ENCODE measurements at regions not wholly inside any gene's neighbourhood (a gene's known extent, or its start where the extent isn't known, plus 50 kb on each side); places are given as distances from the start of the nearest gene placed in this dataset.
A peak's percentile ranks its signal among the peaks of the same experiment; 100 is the strongest.

GRCh38 chr3:166013073-166013679, 176.0 kb upstream of the BCHE start:
- Histone ChIP-seq H3K4me2 (ENCODE audit: unreplicated experiment) (no peak overlapping the region), H3F3A (ENCODE audit: insufficient read depth) (no peaks in the 10 kb centered on the region), H3K9me3 (ENCODE audit: low read depth) (no peaks in the 10 kb centered on the region), H3K4me3 (no peak overlapping the region), H2AFZ (no peak overlapping the region), H4K20me1 (ENCODE audit: insufficient read depth) (no peaks in the 10 kb centered on the region), H3K27me3 (replicated peaks; ENCODE audit: insufficient read depth) (no peaks in the 10 kb centered on the region), H3K79me2 (ENCODE audit: insufficient read depth) (no peaks in the 10 kb centered on the region), H3K4me1 (ENCODE audit: insufficient read depth) (no peaks in the 10 kb centered on the region), H3K36me3 (ENCODE audit: low read depth) (no peaks in the 10 kb centered on the region), H3K27ac (no peak overlapping the region), H3K9me2 (ENCODE audit: insufficient read depth) (no peaks in the 10 kb centered on the region), H3K9ac (no peak overlapping the region)
- in situ Hi-C loops (cut with MboI) = no loop called here
- DNase-seq = peak; percentile 43
- WGBS, 2 experiments (ENCODE audit: low coverage in 1 of 2, low lambda C conversion rate in 2 of 2, missing lambda C conversion rate in 2 of 2) = 5 to 25% methylated on average over 1 of the region's 1 CpG
- no peak for TF ChIP-seq EZH2phosphoT487 (IDR thresholded peaks at IDR 0.05; ENCODE audit: insufficient read depth, low read depth)
- no peak for TF ChIP-seq EZH2 (IDR thresholded peaks at IDR 0.05; ENCODE audit: insufficient read depth, poor library complexity, severe bottlenecking)

GRCh38 chr3:166011771-166012170, 174.5 kb upstream of the BCHE start:
- Histone ChIP-seq H3K36me3 (ENCODE audit: low read depth) (no peaks in the 10 kb centered on the region), H3K4me3 (no peak overlapping the region), H3K4me2 (ENCODE audit: unreplicated experiment) (no peak overlapping the region), H3K27ac (no peak overlapping the region), H3F3A (ENCODE audit: insufficient read depth) (no peaks in the 10 kb centered on the region), H3K79me2 (ENCODE audit: insufficient read depth) (no peaks in the 10 kb centered on the region), H3K9me3 (ENCODE audit: low read depth) (no peaks in the 10 kb centered on the region), H3K27me3 (replicated peaks; ENCODE audit: insufficient read depth) (no peaks in the 10 kb centered on the region), H3K4me1 (ENCODE audit: insufficient read depth) (no peaks in the 10 kb centered on the region), H3K9me2 (ENCODE audit: insufficient read depth) (no peaks in the 10 kb centered on the region), H3K9ac (no peak overlapping the region), H4K20me1 (ENCODE audit: insufficient read depth) (no peaks in the 10 kb centered on the region), H2AFZ (no peak overlapping the region)
- WGBS, 2 experiments (ENCODE audit: low coverage in 1 of 2, low lambda C conversion rate in 2 of 2, missing lambda C conversion rate in 2 of 2) = 14 to 27% methylated on average over 1 of the region's 1 CpG
- in situ Hi-C loops (cut with MboI) = no loop called here
- TF ChIP-seq EZH2 (IDR thresholded peaks at IDR 0.05; ENCODE audit: insufficient read depth, poor library complexity, severe bottlenecking) (no peak), EZH2phosphoT487 (IDR thresholded peaks at IDR 0.05; ENCODE audit: insufficient read depth, low read depth) (no peak)
- no peak for DNase-seq

GRCh38 chr3:166005126-166005525, 167.9 kb upstream of the BCHE start:
- no peaks in the 10 kb centered on the region for H3K9me3 ChIP-seq (ENCODE audit: low read depth)
- in situ Hi-C loops (cut with MboI) = no loop called here
- no peak for DNase-seq
- TF ChIP-seq EZH2phosphoT487 (IDR thresholded peaks at IDR 0.05; ENCODE audit: insufficient read depth, low read depth) = no peak
- TF ChIP-seq EZH2 (IDR thresholded peaks at IDR 0.05; ENCODE audit: insufficient read depth, poor library complexity, severe bottlenecking) = no peak
- H3K4me1 ChIP-seq (ENCODE audit: insufficient read depth) = no peaks in the 10 kb centered on the region
- H3K9me2 ChIP-seq (ENCODE audit: insufficient read depth) = no peaks in the 10 kb centered on the region
- H3K9ac ChIP-seq = no peak overlapping the region
- H3K27me3 ChIP-seq (replicated peaks; ENCODE audit: insufficient read depth) = no peaks in the 10 kb centered on the region
- H3F3A ChIP-seq (ENCODE audit: insufficient read depth) = no peaks in the 10 kb centered on the region
- no peak overlapping the region for H3K4me3 ChIP-seq
- H3K27ac ChIP-seq = no peak overlapping the region
- no peak overlapping the region for H2AFZ ChIP-seq
- WGBS, 2 experiments (ENCODE audit: low coverage in 1 of 2, low lambda C conversion rate in 2 of 2, missing lambda C conversion rate in 2 of 2) = 44 to 79% methylated on average over 1 of the region's 1 CpG
- no peaks in the 10 kb centered on the region for H4K20me1 ChIP-seq (ENCODE audit: insufficient read depth)
- no peaks in the 10 kb centered on the region for H3K79me2 ChIP-seq (ENCODE audit: insufficient read depth)
- H3K36me3 ChIP-seq (ENCODE audit: low read depth) = no peaks in the 10 kb centered on the region
- no peak overlapping the region for H3K4me2 ChIP-seq (ENCODE audit: unreplicated experiment)

- 10 to 12% methylated on average over 1 of the region's 1 CpG for WGBS, 2 experiments (ENCODE audit: low coverage in 1 of 2, low lambda C conversion rate in 2 of 2, missing lambda C conversion rate in 2 of 2)
Observed at GRCh38 chr3:165994293-165994692, 157.1 kb upstream of the BCHE start.

GRCh38 chr3:165984589-165984988, 147.4 kb upstream of the BCHE start:
- H4K20me1 ChIP-seq (ENCODE audit: insufficient read depth) = no peaks in the 10 kb centered on the region
- H2AFZ ChIP-seq = no peak overlapping the region
- no peaks in the 10 kb centered on the region for H3K79me2 ChIP-seq (ENCODE audit: insufficient read depth)
- H3K27me3 ChIP-seq (replicated peaks; ENCODE audit: insufficient read depth) = no peaks in the 10 kb centered on the region
- TF ChIP-seq EZH2 (IDR thresholded peaks at IDR 0.05; ENCODE audit: insufficient read depth, poor library complexity, severe bottlenecking) (no peak), EZH2phosphoT487 (IDR thresholded peaks at IDR 0.05; ENCODE audit: insufficient read depth, low read depth) (no peak)
- no peaks in the 10 kb centered on the region for H3K9me2 ChIP-seq (ENCODE audit: insufficient read depth)
- H3K4me2 ChIP-seq (ENCODE audit: unreplicated experiment) = no peak overlapping the region
- no peaks in the 10 kb centered on the region for H3F3A ChIP-seq (ENCODE audit: insufficient read depth)
- no peak for DNase-seq
- no peaks in the 10 kb centered on the region for H3K36me3 ChIP-seq (ENCODE audit: low read depth)
- in situ Hi-C loops (cut with MboI) = no loop called here
- 0 to 3% methylated on average over 1 of the region's 1 CpG for WGBS, 2 experiments (ENCODE audit: low coverage in 1 of 2, low lambda C conversion rate in 2 of 2, missing lambda C conversion rate in 2 of 2)
- H3K27ac ChIP-seq = no peak overlapping the region
- no peak overlapping the region for H3K9ac ChIP-seq
- H3K4me1 ChIP-seq (ENCODE audit: insufficient read depth) = no peaks in the 10 kb centered on the region
- no peaks in the 10 kb centered on the region for H3K9me3 ChIP-seq (ENCODE audit: low read depth)
- no peak overlapping the region for H3K4me3 ChIP-seq

More at GRCh38 chr3:165994293-165994692, 157.1 kb upstream of the BCHE start:
- TF ChIP-seq EZH2 (IDR thresholded peaks at IDR 0.05; ENCODE audit: insufficient read depth, poor library complexity, severe bottlenecking) = no peak
- TF ChIP-seq EZH2phosphoT487 (IDR thresholded peaks at IDR 0.05; ENCODE audit: insufficient read depth, low read depth) = no peak
- Histone ChIP-seq H3K4me1 (ENCODE audit: insufficient read depth) (no peaks in the 10 kb centered on the region), H3K36me3 (ENCODE audit: low read depth) (no peaks in the 10 kb centered on the region), H3K9ac (no peak overlapping the region), H3K27ac (no peak overlapping the region), H3K9me2 (ENCODE audit: insufficient read depth) (no peaks in the 10 kb centered on the region), H3K4me2 (ENCODE audit: unreplicated experiment) (no peak overlapping the region), H3K79me2 (ENCODE audit: insufficient read depth) (no peaks in the 10 kb centered on the region), H2AFZ (no peak overlapping the region), H3F3A (ENCODE audit: insufficient read depth) (no peaks in the 10 kb centered on the region), H3K9me3 (ENCODE audit: low read depth) (no peaks in the 10 kb centered on the region), H4K20me1 (ENCODE audit: insufficient read depth) (no peaks in the 10 kb centered on the region), H3K4me3 (no peak overlapping the region), H3K27me3 (replicated peaks; ENCODE audit: insufficient read depth) (no peaks in the 10 kb centered on the region)
- no peak for DNase-seq
- in situ Hi-C loops (cut with MboI) = no loop called here
